ENCODE measurements at regions not wholly inside any gene's neighbourhood (a gene's known extent, or its start where the extent isn't known, plus 50 kb on each side); places are given as distances from the start of the nearest gene placed in this dataset.

- Mint-ChIP-seq H3K4me3 (no peak overlapping the region), H3K4me1 (ENCODE audit: low read depth) (no peaks in the 10 kb centered on the region), H3K27ac (no peak overlapping the region), H3K27me3 (no peaks in the 10 kb centered on the region), H3K9me3 (peaks cover 3% of the 10 kb centered on the region), H3K36me3 (ENCODE audit: low read depth) (no peaks in the 10 kb centered on the region)
- no peaks in the 10 kb centered on the region for H3K4me1 ChIP-seq (ENCODE audit: insufficient read depth, low read length)
- no peak overlapping the region for H3K4me3 ChIP-seq (ENCODE audit: low read length)
- TF ChIP-seq, protein P1, sequence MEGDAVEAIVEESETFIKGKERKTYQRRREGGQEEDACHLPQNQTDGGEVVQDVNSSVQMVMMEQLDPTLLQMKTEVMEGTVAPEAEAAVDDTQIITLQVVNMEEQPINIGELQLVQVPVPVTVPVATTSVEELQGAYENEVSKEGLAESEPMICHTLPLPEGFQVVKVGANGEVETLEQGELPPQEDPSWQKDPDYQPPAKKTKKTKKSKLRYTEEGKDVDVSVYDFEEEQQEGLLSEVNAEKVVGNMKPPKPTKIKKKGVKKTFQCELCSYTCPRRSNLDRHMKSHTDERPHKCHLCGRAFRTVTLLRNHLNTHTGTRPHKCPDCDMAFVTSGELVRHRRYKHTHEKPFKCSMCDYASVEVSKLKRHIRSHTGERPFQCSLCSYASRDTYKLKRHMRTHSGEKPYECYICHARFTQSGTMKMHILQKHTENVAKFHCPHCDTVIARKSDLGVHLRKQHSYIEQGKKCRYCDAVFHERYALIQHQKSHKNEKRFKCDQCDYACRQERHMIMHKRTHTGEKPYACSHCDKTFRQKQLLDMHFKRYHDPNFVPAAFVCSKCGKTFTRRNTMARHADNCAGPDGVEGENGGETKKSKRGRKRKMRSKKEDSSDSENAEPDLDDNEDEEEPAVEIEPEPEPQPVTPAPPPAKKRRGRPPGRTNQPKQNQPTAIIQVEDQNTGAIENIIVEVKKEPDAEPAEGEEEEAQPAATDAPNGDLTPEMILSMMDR (IDR thresholded peaks at IDR 0.05) = no peak
- H3K27ac ChIP-seq (ENCODE audit: low read depth in 1 of 2, low read length in 2 of 2) = no peak overlapping the region
- CTCF ChIA-PET = no interaction called here
- H3K36me3 ChIP-seq (ENCODE audit: insufficient read depth, low read length) = no peaks in the 10 kb centered on the region
- peaks cover 4 to 5% of the 10 kb centered on the region in 2 experiments for H3K9me3 ChIP-seq (ENCODE audit: control insufficient read depth in 1 of 2, insufficient read depth in 1 of 2, low read length in 2 of 2)
- intact Hi-C loops (cut with DNase I, micrococcal nuclease) = no loop called here
- H3K27me3 ChIP-seq (ENCODE audit: control insufficient read depth in 1 of 2, insufficient read depth in 2 of 2, low read length in 2 of 2) = no peaks in the 10 kb centered on the region
- POLR2A ChIA-PET = no interaction called here
- no peak for ATAC-seq (ENCODE audit: poor library complexity)
- DNase-seq = no peak
Observed at GRCh38 chr7:81280531-81280930, 361.7 kb upstream of the SEMA3C start.

GRCh38 chr7:81277691-81278090 is 358.8 kb upstream of the SEMA3C start:
- Mint-ChIP-seq H3K27ac (no peak overlapping the region), H3K9me3 (peaks cover 9% of the 10 kb centered on the region), H3K4me1 (ENCODE audit: low read depth) (no peaks in the 10 kb centered on the region), H3K4me3 (no peak overlapping the region), H3K36me3 (ENCODE audit: low read depth) (no peaks in the 10 kb centered on the region), H3K27me3 (no peaks in the 10 kb centered on the region)
- H3K4me1 ChIP-seq (ENCODE audit: insufficient read depth, low read length) = no peaks in the 10 kb centered on the region
- ChIA-PET CTCF (no interaction called here), POLR2A (no interaction called here)
- no peak for ATAC-seq (ENCODE audit: poor library complexity)
- intact Hi-C loops (cut with DNase I, micrococcal nuclease) = no loop called here
- no peaks in the 10 kb centered on the region for H3K27me3 ChIP-seq (ENCODE audit: control insufficient read depth in 1 of 2, insufficient read depth in 2 of 2, low read length in 2 of 2)
- H3K9me3 ChIP-seq (ENCODE audit: control insufficient read depth in 1 of 2, insufficient read depth in 1 of 2, low read length in 2 of 2) = peaks cover 0 to 11% of the 10 kb centered on the region in 2 experiments
- no peak overlapping the region for H3K27ac ChIP-seq (ENCODE audit: low read depth in 1 of 2, low read length in 2 of 2)
- TF ChIP-seq, protein P1 (IDR thresholded peaks at IDR 0.05) = no peak
- no peak for DNase-seq
- H3K36me3 ChIP-seq (ENCODE audit: insufficient read depth, low read length) = no peaks in the 10 kb centered on the region
- H3K4me3 ChIP-seq (ENCODE audit: low read length) = no peak overlapping the region

GRCh38 chr7:81273601-81274397 is 354.9 kb upstream of the SEMA3C start:
- TF ChIP-seq, protein P1 (IDR thresholded peaks at IDR 0.05) = no peak
- Histone ChIP-seq H3K36me3 (ENCODE audit: insufficient read depth, low read length) (no peaks in the 10 kb centered on the region), H3K9me3 (ENCODE audit: control insufficient read depth in 1 of 2, insufficient read depth in 1 of 2, low read length in 2 of 2) (peaks cover 0 to 6% of the 10 kb centered on the region in 2 experiments), H3K27me3 (ENCODE audit: control insufficient read depth in 1 of 2, insufficient read depth in 2 of 2, low read length in 2 of 2) (no peaks in the 10 kb centered on the region), H3K4me3 (ENCODE audit: low read length) (no peak overlapping the region), H3K27ac (ENCODE audit: low read depth in 1 of 2, low read length in 2 of 2) (no peak overlapping the region), H3K4me1 (ENCODE audit: insufficient read depth, low read length) (no peaks in the 10 kb centered on the region)
- intact Hi-C loops (cut with DNase I, micrococcal nuclease) = no loop called here
- H3K4me3 Mint-ChIP-seq = no peak overlapping the region
- no peak overlapping the region for H3K27ac Mint-ChIP-seq
- ATAC-seq (ENCODE audit: poor library complexity) (no peak), DNase-seq (no peak)
- H3K27me3 Mint-ChIP-seq = no peaks in the 10 kb centered on the region
- H3K4me1 Mint-ChIP-seq (ENCODE audit: low read depth) = no peaks in the 10 kb centered on the region
- CTCF ChIA-PET = no interaction called here
- no peaks in the 10 kb centered on the region for H3K36me3 Mint-ChIP-seq (ENCODE audit: low read depth)
- POLR2A ChIA-PET = no interaction called here
- peaks cover 9% of the 10 kb centered on the region for H3K9me3 Mint-ChIP-seq
